Breast epithelium (tissue), 3 donors: ENCODE measurements at regions not wholly inside any gene's neighbourhood (a gene's known extent, or its start where the extent isn't known, plus 50 kb on each side); places are given as distances from the start of the nearest gene placed in this dataset.

Experiments used
- POLR2A ChIP-seq: fragments of 450-650 bp; IDR thresholded peaks from one replicate; pipeline ENCODE4 v1.6.1; 2016; ENCODE audit warnings: antibody characterized with exemption, mild to moderate bottlenecking, moderate library complexity
- TF ChIP-seq, protein P1 (sequence below), 3 donors: fragments of 450-650 bp; IDR thresholded peaks; one replicate each; pipeline ENCODE4 v1.5.1; 2016 to 2017; ENCODE audit warnings: antibody characterized with exemption in 3 of 3, mild to moderate bottlenecking in 3 of 3, moderate library complexity in 3 of 3

DNA sequence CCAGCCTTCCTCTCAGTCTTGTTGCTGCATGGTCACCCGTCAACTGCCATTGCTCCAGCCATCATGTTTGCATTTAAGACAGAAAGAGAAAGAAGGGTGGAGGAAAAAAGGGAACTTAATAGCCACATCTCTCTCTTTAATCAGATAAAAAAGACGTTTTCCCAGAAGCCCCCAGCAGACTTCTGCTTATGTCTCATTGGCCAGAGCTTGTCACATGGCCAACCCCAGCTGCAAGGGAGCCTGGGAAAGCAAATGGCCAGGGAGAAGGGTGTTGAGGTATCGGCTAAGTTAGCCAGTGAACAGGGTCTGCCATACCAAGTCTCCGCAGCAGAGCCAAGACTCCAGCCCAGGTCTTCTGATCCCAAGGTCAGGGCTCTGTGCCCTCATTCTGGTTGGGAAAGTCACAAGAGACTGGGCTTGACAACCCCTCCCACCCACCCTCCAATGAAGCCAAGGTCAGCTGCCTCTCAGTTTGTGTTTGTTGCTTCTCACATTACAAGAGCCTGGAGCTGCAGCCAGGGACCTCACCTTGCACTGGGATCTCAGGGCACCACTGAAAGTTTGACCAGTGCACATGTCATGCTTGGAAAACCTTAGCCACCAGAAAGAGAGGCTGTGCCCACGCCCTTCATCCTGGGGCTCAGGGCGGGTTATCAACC lies 80.3 kb upstream of the LYZL2 start:
- TF ChIP-seq, protein P1, sequence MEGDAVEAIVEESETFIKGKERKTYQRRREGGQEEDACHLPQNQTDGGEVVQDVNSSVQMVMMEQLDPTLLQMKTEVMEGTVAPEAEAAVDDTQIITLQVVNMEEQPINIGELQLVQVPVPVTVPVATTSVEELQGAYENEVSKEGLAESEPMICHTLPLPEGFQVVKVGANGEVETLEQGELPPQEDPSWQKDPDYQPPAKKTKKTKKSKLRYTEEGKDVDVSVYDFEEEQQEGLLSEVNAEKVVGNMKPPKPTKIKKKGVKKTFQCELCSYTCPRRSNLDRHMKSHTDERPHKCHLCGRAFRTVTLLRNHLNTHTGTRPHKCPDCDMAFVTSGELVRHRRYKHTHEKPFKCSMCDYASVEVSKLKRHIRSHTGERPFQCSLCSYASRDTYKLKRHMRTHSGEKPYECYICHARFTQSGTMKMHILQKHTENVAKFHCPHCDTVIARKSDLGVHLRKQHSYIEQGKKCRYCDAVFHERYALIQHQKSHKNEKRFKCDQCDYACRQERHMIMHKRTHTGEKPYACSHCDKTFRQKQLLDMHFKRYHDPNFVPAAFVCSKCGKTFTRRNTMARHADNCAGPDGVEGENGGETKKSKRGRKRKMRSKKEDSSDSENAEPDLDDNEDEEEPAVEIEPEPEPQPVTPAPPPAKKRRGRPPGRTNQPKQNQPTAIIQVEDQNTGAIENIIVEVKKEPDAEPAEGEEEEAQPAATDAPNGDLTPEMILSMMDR (IDR thresholded peaks at IDR 0.05) = no peak
- no peak for TF ChIP-seq POLR2A
